ENCODE measurements at regions not wholly inside any gene's neighbourhood (a gene's known extent, or its start where the extent isn't known, plus 50 kb on each side); places are given as distances from the start of the nearest gene placed in this dataset.

DNA sequence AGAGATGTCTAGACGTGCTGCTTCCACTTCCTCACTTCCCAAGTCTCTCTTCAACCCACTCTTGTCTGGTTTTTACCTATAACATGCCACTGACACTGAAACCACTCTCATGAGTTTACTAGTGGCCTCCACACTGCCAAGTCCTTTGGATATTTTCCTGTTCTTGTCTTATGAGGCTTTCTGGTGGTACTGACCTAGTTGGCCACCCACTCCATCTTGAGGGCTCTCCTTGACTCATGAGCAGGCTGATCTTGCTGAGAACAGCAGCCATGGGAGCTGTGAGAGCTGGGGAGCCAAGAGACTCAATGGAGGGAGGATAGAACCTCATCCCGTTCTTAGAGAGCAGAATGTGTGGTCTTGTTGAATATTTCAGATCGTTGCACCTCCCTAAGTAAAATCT is 283.4 kb upstream of the PRDM1 start:
- dilution Hi-C loops (cut with MboI; ENCODE audit: extremely low pct_ligation_motif_present, low sequenced_read_pairs), result no loop called here
- POLR2A ChIA-PET, result no interaction called here

DNA sequence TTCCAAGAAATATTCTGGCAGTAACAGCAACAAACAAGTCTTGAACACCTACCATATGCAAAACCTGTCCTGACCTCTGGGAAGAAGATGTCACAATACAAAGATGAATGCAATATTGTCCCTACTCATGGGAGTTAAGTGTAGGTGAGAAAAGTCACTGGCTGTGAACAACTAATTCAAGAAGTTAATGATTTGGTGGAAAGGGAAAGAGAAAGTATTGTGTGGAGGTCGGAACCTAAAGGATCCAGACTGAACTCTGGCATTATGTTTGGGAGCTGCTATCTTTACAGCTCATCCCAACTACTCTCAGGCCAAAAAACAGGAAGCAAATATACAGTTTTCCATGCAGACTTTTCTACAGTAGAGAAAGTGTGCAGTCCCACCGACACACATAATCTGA is 285.3 kb upstream of the PRDM1 start:
- TF ChIP-seq POLR2A (IDR thresholded peaks at IDR 0.05; ENCODE audit: low read depth, low read length) (no peak), POLR2AphosphoS5 (IDR thresholded peaks at IDR 0.05; ENCODE audit: insufficient read depth, low read depth, low read length) (no peak), JUN (IDR thresholded peaks at IDR 0.05; ENCODE audit: borderline replicate concordance, insufficient read depth, insufficient read length, low read depth) (no peak), GATA2 (IDR thresholded peaks at IDR 0.05; ENCODE audit: insufficient read depth, insufficient read length, low read depth, low read length) (no peak), FOS (IDR thresholded peaks at IDR 0.05; ENCODE audit: borderline replicate concordance, insufficient read depth, low read length) (no peak), MYC (IDR thresholded peaks at IDR 0.05; ENCODE audit: low read depth, low read length) (no peak)
- TF ChIP-seq, protein P1, sequence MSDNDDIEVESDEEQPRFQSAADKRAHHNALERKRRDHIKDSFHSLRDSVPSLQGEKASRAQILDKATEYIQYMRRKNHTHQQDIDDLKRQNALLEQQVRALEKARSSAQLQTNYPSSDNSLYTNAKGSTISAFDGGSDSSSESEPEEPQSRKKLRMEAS (IDR thresholded peaks at IDR 0.05; ENCODE audit: insufficient read depth, insufficient read length), result no peak
- no peak overlapping the region for H3K27ac ChIP-seq (ENCODE audit: insufficient read depth, low read depth, low read length)
- CTCF ChIA-PET, result no interaction called here
- dilution Hi-C loops (cut with MboI; ENCODE audit: extremely low pct_ligation_motif_present, low sequenced_read_pairs), result no loop called here
- H4K20me1 ChIP-seq (replicated peaks; ENCODE audit: control insufficient read depth, extremely low read depth, insufficient read depth, low read length), result no peaks in the 10 kb centered on the region
- H3K9me1 ChIP-seq (replicated peaks; ENCODE audit: control insufficient read depth, extremely low read depth, insufficient read depth, low read length), result no peaks in the 10 kb centered on the region
- intact Hi-C loops (cut with micrococcal nuclease), result no loop called here
- H3K79me2 ChIP-seq (ENCODE audit: control insufficient read depth, insufficient read depth, low read length), result no peaks in the 10 kb centered on the region
- H3K4me3 ChIP-seq (replicated peaks in 1 of 3; ENCODE audit: insufficient read depth in 1 of 3, low read depth in 1 of 3, low read length in 3 of 3), result no peak overlapping the region
- no peak overlapping the region for H3K4me2 ChIP-seq (ENCODE audit: insufficient read depth, low read length)
- no peaks in the 10 kb centered on the region for H3K36me3 ChIP-seq (ENCODE audit: control insufficient read depth in 2 of 2, extremely low read depth in 1 of 2, insufficient read depth in 2 of 2, low read length in 2 of 2)
- H3K27me3 ChIP-seq (ENCODE audit: control insufficient read depth in 2 of 2, insufficient read depth in 2 of 2, low read length in 2 of 2), result no peaks in the 10 kb centered on the region
- FAIRE-seq (no peak), DNase-seq (ENCODE audit: low read depth, low spot score) (no peak)
- no peaks in the 10 kb centered on the region for H3K9me3 ChIP-seq (replicated peaks; ENCODE audit: control insufficient read depth, insufficient read depth, low read length)
- no peaks in the 10 kb centered on the region for H3K4me1 ChIP-seq (ENCODE audit: control insufficient read depth, extremely low read depth, insufficient read depth, low read length)
- no peak overlapping the region for H2AFZ ChIP-seq (ENCODE audit: low read depth, low read length)
- BruUV-seq (replicated peaks), result no TSS peak
- POLR2A ChIA-PET, result no interaction called here
- no peak overlapping the region for H3K9ac ChIP-seq (replicated peaks; ENCODE audit: extremely low read depth, insufficient read depth, low read length)

More for the DNA sequence above, 283.4 kb upstream of the PRDM1 start:
- no peak overlapping the region for H3K27ac ChIP-seq (ENCODE audit: insufficient read depth, low read depth, low read length)
- H3K9ac ChIP-seq (replicated peaks; ENCODE audit: extremely low read depth, insufficient read depth, low read length), result no peak overlapping the region
- H3K9me3 ChIP-seq (replicated peaks; ENCODE audit: control insufficient read depth, insufficient read depth, low read length), result no peaks in the 10 kb centered on the region
- BruUV-seq (replicated peaks), result no TSS peak
- H3K36me3 ChIP-seq (ENCODE audit: control insufficient read depth in 2 of 2, extremely low read depth in 1 of 2, insufficient read depth in 2 of 2, low read length in 2 of 2), result no peaks in the 10 kb centered on the region
- no peak for FAIRE-seq
- H3K4me2 ChIP-seq (ENCODE audit: insufficient read depth, low read length), result no peak overlapping the region
- no peaks in the 10 kb centered on the region for H4K20me1 ChIP-seq (replicated peaks; ENCODE audit: control insufficient read depth, extremely low read depth, insufficient read depth, low read length)
- intact Hi-C loops (cut with micrococcal nuclease), result no loop called here
- H2AFZ ChIP-seq (ENCODE audit: low read depth, low read length), result no peak overlapping the region
- H3K27me3 ChIP-seq (ENCODE audit: control insufficient read depth in 2 of 2, insufficient read depth in 2 of 2, low read length in 2 of 2), result no peaks in the 10 kb centered on the region
- H3K79me2 ChIP-seq (ENCODE audit: control insufficient read depth, insufficient read depth, low read length), result no peaks in the 10 kb centered on the region
- no peak for TF ChIP-seq FOS (IDR thresholded peaks at IDR 0.05; ENCODE audit: borderline replicate concordance, insufficient read depth, low read length)
- TF ChIP-seq MYC (IDR thresholded peaks at IDR 0.05; ENCODE audit: low read depth, low read length), result no peak
- TF ChIP-seq POLR2A (IDR thresholded peaks at IDR 0.05; ENCODE audit: low read depth, low read length), result no peak
- TF ChIP-seq, protein P2, sequence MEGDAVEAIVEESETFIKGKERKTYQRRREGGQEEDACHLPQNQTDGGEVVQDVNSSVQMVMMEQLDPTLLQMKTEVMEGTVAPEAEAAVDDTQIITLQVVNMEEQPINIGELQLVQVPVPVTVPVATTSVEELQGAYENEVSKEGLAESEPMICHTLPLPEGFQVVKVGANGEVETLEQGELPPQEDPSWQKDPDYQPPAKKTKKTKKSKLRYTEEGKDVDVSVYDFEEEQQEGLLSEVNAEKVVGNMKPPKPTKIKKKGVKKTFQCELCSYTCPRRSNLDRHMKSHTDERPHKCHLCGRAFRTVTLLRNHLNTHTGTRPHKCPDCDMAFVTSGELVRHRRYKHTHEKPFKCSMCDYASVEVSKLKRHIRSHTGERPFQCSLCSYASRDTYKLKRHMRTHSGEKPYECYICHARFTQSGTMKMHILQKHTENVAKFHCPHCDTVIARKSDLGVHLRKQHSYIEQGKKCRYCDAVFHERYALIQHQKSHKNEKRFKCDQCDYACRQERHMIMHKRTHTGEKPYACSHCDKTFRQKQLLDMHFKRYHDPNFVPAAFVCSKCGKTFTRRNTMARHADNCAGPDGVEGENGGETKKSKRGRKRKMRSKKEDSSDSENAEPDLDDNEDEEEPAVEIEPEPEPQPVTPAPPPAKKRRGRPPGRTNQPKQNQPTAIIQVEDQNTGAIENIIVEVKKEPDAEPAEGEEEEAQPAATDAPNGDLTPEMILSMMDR (IDR thresholded peaks at IDR 0.05; ENCODE audit: extremely low read depth in 1 of 2, insufficient read depth in 1 of 2, low read depth in 1 of 2, low read length in 2 of 2), result no peak
- no peak for TF ChIP-seq GATA2 (IDR thresholded peaks at IDR 0.05; ENCODE audit: insufficient read depth, insufficient read length, low read depth, low read length)
- no peak for TF ChIP-seq POLR2AphosphoS5 (IDR thresholded peaks at IDR 0.05; ENCODE audit: insufficient read depth, low read depth, low read length)
- TF ChIP-seq EZH2 (IDR thresholded peaks at IDR 0.05; ENCODE audit: borderline replicate concordance, low read depth, low read length, severe bottlenecking), result no peak
- H3K4me1 ChIP-seq (ENCODE audit: control insufficient read depth, extremely low read depth, insufficient read depth, low read length), result no peaks in the 10 kb centered on the region
- CTCF ChIA-PET, result no interaction called here
- no peak overlapping the region for H3K4me3 ChIP-seq (replicated peaks in 1 of 3; ENCODE audit: insufficient read depth in 1 of 3, low read depth in 1 of 3, low read length in 3 of 3)
- DNase-seq (ENCODE audit: low read depth, low spot score), result no peak
- no peaks in the 10 kb centered on the region for H3K9me1 ChIP-seq (replicated peaks; ENCODE audit: control insufficient read depth, extremely low read depth, insufficient read depth, low read length)
